Testis (tissue), 2 donors: ENCODE measurements at regions not wholly inside any gene's neighbourhood (a gene's known extent, or its start where the extent isn't known, plus 50 kb on each side); places are given as distances from the start of the nearest gene placed in this dataset.

ENCODE experiments used
- DNase-seq: peaks from one replicate; pipeline ENCODE4 v3.0.0-alpha.2; 2019
- H3K27ac ChIP-seq, 2 donors: fragments of 200-600 bp; sonication (generic); one replicate each; pipeline ENCODE4 v1.5.1; 2019
- H3K27me3 ChIP-seq: fragments of 200-600 bp; sonication (generic); one replicate; pipeline ENCODE4 v1.5.1; 2019
- H3K36me3 ChIP-seq: fragments of 200-600 bp; sonication (generic); one replicate; pipeline ENCODE4 v1.5.1; 2017; ENCODE audit warnings: low read depth; ENCODE audit errors: missing control alignments
- H3K4me1 ChIP-seq: fragments of 200-600 bp; sonication (generic); one replicate; pipeline ENCODE4 v1.5.1; 2019
- H3K4me3 ChIP-seq, 2 donors: fragments of 200-600 bp; sonication (generic); one replicate each; pipeline ENCODE4 v1.5.1; 2017 to 2019
- H3K9me3 ChIP-seq: fragments of 200-600 bp; sonication (generic); one replicate; pipeline ENCODE4 v1.5.1; 2017
- POLR2A ChIP-seq: fragments of 450-650 bp; IDR thresholded peaks from one replicate; pipeline ENCODE4 v1.6.1; 2017; ENCODE audit warnings: antibody characterized with exemption, mild to moderate bottlenecking, moderate library complexity
- WGBS, 2 donors: methylation state at CpG; one replicate each; pipeline ENCODE4 v1.1.5; 2018; 5-methylcytosine and 5-hydroxymethylcytosine counted together
- intact Hi-C: fragments of 100-400 bp; cut with DNase I; formaldehyde crosslinking; loops from one replicate; pipeline ENCODE4 v1.15.1; 2023; ENCODE audit warnings: low total_unique reads
- TF ChIP-seq, protein P1 (sequence below), 3 experiments: fragments of 450-650 bp in 2 of 3; fragments of 200-600 bp in 1 of 3; sonication (generic) in 1 of 3; IDR thresholded peaks; one replicate each; pipeline ENCODE4 v1.5.1; 2016 to 2019; ENCODE audit warnings: antibody characterized with exemption in 3 of 3, mild to moderate bottlenecking in 2 of 3, moderate library complexity in 1 of 3

- Histone ChIP-seq H3K36me3 (no peaks in the 10 kb centered on the region), H3K4me3 (no peak overlapping the region), H3K27ac (no peak overlapping the region), H3K27me3 (no peaks in the 10 kb centered on the region), H3K4me1 (no peaks in the 10 kb centered on the region), H3K9me3 (no peaks in the 10 kb centered on the region)
- intact Hi-C loops: no loop called here
- DNase-seq: no peak
- 62 to 75% methylated on average over 1 of the region's 1 CpG for WGBS, 2 donors
- TF ChIP-seq, protein P1, sequence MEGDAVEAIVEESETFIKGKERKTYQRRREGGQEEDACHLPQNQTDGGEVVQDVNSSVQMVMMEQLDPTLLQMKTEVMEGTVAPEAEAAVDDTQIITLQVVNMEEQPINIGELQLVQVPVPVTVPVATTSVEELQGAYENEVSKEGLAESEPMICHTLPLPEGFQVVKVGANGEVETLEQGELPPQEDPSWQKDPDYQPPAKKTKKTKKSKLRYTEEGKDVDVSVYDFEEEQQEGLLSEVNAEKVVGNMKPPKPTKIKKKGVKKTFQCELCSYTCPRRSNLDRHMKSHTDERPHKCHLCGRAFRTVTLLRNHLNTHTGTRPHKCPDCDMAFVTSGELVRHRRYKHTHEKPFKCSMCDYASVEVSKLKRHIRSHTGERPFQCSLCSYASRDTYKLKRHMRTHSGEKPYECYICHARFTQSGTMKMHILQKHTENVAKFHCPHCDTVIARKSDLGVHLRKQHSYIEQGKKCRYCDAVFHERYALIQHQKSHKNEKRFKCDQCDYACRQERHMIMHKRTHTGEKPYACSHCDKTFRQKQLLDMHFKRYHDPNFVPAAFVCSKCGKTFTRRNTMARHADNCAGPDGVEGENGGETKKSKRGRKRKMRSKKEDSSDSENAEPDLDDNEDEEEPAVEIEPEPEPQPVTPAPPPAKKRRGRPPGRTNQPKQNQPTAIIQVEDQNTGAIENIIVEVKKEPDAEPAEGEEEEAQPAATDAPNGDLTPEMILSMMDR (IDR thresholded peaks at IDR 0.05): no peak
Observed at GRCh38 chr20:11000416-11000815, 326.6 kb upstream of the JAG1 start.

DNA sequence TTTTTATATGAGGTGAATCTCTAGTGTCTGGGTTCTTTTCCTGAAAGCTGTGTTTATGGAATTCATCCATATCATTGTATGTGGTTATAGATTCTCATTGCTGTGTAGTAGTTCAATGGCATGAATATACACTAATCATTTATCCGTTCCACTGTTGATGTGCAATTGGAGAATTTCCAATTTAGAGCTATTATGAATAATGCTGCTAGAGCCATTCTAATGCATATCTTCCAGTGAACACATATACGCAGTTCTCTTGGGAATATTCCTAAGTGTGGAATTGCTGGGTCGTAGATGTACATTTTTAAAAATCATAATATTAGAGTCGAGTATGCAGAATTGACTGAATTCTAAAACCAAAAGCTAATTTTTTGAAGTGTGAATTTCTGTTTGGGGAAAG, 327.5 kb upstream of the JAG1 start:
- H3K36me3 ChIP-seq: no peaks in the 10 kb centered on the region
- TF ChIP-seq, protein P1 (IDR thresholded peaks at IDR 0.05): no peak
- TF ChIP-seq POLR2A: no peak
- H3K4me1 ChIP-seq: no peaks in the 10 kb centered on the region
- no peak overlapping the region for H3K27ac ChIP-seq
- no peaks in the 10 kb centered on the region for H3K9me3 ChIP-seq
- WGBS, 2 donors: 71 to 78% methylated on average over 4 of the region's 4 CpGs
- no peak for DNase-seq
- H3K4me3 ChIP-seq: no peak overlapping the region
- intact Hi-C loops: no loop called here
- H3K27me3 ChIP-seq: no peaks in the 10 kb centered on the region

- WGBS, 2 donors: 82 to 85% methylated on average over 12 of the region's 12 CpGs
- no peaks in the 10 kb centered on the region for H3K4me1 ChIP-seq
- no peak overlapping the region for H3K27ac ChIP-seq
- intact Hi-C loops: no loop called here
- no peaks in the 10 kb centered on the region for H3K9me3 ChIP-seq
- H3K36me3 ChIP-seq: no peaks in the 10 kb centered on the region
- TF ChIP-seq, protein P1 (IDR thresholded peaks at IDR 0.05): no peak
- no peak for TF ChIP-seq POLR2A
- DNase-seq: no peak
- H3K27me3 ChIP-seq: no peaks in the 10 kb centered on the region
- H3K4me3 ChIP-seq: no peak overlapping the region
Observed at GRCh38 chr20:11001764-11002540, 328.2 kb upstream of the JAG1 start.

- Histone ChIP-seq H3K4me1 (no peaks in the 10 kb centered on the region), H3K27me3 (no peaks in the 10 kb centered on the region), H3K27ac (no peak overlapping the region), H3K4me3 (no peak overlapping the region), H3K9me3 (no peaks in the 10 kb centered on the region), H3K36me3 (no peaks in the 10 kb centered on the region)
- intact Hi-C loops: no loop called here
- TF ChIP-seq, protein P1 (IDR thresholded peaks at IDR 0.05): no peak
- no peak for TF ChIP-seq POLR2A
- no peak for DNase-seq
- WGBS, 2 donors: 76 to 81% methylated on average over 2 of the region's 2 CpGs
Observed at GRCh38 chr20:11003341-11003740, 329.5 kb upstream of the JAG1 start.

GRCh38 chr20:11008444-11009033, 334.7 kb upstream of the JAG1 start:
- Histone ChIP-seq H3K36me3 (no peaks in the 10 kb centered on the region), H3K4me3 (no peak overlapping the region), H3K9me3 (no peaks in the 10 kb centered on the region), H3K4me1 (peaks cover 8% of the 10 kb centered on the region), H3K27me3 (no peaks in the 10 kb centered on the region), H3K27ac (no peak overlapping the region)
- intact Hi-C loops: no loop called here
- TF ChIP-seq, protein P1 (IDR thresholded peaks at IDR 0.05): no peak
- no peak for TF ChIP-seq POLR2A
- DNase-seq: no peak
- WGBS, 2 donors: 57 to 60% methylated on average over 7 of the region's 7 CpGs
